ENCODE measurements at regions not wholly inside any gene's neighbourhood (a gene's known extent, or its start where the extent isn't known, plus 50 kb on each side); places are given as distances from the start of the nearest gene placed in this dataset.

- DNase-seq, result no peak
Observed at GRCh38 chr1:5563861-5564577, 428.2 kb downstream of the NPHP4 start.

GRCh38 chr1:5562769-5563168 is 429.5 kb downstream of the NPHP4 start:
- DNase-seq, result no peak

GRCh38 chr1:5562331-5562730 is 429.9 kb downstream of the NPHP4 start:
- no peak for DNase-seq

GRCh38 chr1:5559078-5559477 is 433.1 kb downstream of the NPHP4 start:
- DNase-seq, result no peak

DNA sequence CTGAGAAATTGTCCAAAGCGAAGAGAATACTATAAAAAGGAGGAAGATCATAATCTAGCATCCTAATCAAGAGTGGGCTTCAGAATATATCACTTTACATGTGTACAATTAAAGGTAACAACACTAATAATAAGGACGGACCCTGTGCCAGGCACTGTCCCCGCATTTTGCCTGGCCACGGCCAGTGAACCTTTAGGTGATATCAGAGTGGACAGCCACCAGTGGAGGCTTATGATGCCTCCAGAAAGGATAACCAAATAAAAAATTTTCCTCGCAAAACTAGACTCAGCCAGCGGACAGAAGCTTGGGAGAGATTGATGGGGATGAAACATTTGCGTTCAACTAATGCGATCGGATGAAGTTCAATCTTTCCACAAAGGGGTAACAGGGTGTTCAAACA is 436.4 kb downstream of the NPHP4 start:
- DNase-seq, result no peak

DNA sequence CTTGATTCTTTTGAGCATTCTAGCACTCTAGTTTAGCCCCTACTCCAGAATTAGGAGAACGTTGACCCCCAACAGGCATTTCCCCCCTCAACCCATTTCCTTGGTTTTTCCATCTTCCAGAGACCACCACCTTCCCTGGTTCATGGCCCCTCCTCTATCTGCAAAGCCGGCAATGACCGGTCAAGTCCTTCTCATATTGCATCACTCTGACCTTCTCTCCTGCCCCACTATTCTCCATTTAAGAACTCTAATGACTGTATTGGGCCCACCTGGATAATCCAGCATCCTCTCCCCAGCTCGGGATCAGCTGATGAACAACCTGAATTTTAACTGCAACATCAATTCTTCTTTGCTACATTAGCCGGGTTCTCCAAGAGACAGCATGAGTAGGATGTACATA is 437.4 kb downstream of the NPHP4 start:
- no peak for DNase-seq

GRCh38 chr1:5554111-5554510 is 438.1 kb downstream of the NPHP4 start:
- no peak for DNase-seq

DNA sequence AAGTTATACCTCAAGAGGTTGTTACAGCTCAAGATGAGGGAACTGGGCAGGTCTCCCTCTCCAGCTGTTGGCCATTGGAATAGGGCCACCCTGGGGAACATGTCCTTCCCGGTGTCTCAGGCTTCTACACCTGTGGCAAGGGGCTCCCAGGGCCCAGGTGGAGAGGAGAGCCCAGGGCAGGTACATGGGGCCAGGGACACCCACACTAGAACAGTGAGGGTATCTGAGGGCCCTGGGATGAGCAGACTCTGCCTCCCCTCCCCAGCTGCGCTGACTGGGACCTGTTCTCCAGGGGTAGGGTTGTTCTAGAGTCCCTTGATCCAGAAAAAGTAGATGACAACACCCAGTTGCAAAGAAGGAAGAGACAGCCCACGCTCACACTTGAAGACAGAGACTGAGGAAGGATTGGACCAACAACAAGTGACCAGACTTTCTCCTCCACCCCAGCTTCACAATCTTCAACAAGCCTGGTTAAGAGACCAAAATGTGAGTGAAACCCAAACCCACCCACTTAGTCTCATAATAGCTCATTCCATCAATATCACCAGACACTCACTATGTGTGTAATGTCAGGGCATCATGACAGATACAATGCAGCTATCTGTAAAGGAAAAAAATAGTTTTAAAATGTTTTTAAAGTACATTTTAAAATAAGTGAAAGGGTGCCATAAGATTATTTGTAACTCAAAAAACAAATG is 439.3 kb downstream of the NPHP4 start:
- no peak for DNase-seq

GRCh38 chr1:5551274-5551975 is 440.8 kb downstream of the NPHP4 start:
- no peak for DNase-seq

DNA sequence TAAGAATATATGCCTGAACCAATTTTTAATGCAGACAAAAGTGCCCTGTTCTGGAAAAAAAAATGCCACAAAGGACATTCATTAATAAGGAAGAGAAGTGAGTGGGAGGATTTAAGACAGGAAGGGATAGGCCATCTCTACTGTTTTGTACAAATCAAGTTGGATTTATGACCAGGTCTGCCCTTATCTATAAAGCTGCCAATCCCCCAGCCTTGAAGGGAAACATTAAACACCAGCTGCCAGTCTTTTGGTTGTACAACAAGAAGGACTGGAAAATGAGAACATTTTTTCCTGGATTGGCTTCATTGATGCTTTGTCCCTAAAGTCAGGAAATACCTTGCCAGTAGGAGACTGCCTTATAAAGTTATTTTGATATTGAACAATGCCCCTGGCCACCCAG is 444.0 kb downstream of the NPHP4 start:
- no peak for DNase-seq

GRCh38 chr1:5543235-5543634 is 449.0 kb downstream of the NPHP4 start:
- no peak for DNase-seq

GRCh38 chr1:5532811-5533210 is 459.4 kb downstream of the NPHP4 start:
- no peak for DNase-seq

DNA sequence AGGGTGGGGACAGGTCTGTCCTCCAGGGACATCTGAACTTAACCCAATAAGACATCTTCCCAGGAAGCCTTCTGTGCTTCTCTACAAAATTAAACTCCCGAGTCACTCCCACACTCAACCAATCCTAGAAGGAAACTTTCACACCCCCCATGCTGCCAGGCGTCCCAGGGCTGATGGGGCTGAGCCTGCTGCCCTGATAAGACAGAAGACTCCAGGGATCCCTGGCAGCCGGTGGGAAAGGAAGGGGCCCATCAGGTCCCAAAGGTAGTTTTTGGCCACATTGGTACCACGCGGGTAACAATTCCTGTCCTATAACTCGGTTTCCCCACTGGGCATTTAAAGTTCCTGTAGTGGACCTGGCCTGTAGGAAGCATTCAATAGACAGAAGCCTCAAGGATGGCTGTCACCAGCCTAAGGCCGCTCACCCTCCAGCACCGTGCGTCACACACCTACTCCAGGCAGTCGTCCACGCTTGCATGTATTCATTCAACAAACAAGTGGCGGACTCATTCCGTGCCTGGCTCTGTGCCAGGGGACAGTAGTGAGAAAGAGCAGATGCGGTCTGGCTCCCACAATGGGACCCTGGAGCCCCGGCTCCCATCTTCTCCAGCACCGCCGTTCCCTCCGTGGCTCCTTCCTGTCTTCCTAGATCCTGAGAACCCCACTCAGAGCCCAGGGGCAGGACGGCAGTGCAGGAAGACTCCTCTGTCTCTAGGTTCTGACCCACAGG is 465.2 kb downstream of the NPHP4 start:
- DNase-seq, result no peak

DNA sequence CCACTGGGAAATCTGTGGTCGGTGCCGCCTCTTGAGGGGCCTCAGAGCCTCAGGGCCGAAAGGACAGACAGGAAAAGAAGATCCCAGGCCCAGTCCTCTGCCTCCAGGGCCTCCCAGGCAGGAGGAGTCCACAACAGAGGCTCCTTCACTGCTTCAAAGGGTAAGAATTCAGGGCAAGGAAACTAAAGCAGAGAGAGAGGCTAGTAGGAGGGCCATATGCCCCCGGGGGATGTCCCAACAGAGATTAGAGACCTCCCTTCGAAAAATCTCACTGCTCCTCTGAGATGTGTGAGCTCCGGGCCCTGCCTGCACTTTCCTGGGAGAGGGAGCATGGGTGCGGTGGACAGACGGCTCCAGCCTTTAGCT is 465.9 kb downstream of the NPHP4 start:
- DNase-seq, result no peak

GRCh38 chr1:5525597-5526384 is 466.4 kb downstream of the NPHP4 start:
- no peak for DNase-seq

GRCh38 chr1:5522531-5523145 is 469.6 kb downstream of the NPHP4 start:
- no peak for DNase-seq

DNA sequence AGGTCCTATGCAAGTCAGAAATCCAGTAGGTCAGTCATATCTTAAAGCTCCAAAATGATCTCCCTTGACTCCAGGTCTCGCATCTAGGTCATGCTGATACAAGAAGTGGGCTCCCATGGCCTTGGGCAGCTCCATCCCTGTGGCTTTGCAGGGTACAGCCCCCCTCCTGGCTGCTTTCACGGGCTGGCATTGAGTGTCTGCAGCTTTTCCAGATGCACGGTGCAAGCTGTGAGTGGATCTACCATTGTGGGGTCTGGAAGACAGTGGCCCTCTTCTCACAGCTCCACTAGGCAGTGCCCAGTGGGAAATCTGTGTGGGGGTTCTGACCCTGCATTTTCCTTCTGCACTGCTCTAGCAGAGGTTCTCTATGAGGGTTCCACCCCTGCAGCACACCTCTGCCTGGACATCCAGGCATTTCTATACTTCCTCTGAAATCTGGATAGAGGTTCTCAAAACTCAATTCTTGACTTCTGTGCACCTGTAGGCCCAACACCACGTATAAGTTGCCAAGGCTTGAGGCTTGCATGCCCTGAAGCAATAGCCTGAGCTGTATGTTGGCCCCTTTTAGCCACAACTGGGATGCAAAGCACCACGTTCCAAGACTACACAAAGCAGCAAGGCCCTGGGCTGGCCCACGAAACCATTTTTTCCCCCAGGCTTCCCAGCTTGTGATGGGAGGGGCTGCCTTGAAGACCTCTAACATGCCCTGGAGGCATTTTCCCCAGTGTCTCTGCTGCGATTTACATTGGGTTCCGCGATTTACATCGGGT is 472.7 kb downstream of the NPHP4 start:
- no peak for DNase-seq

- no peak for DNase-seq
Observed at GRCh38 chr1:5516756-5517155, 475.5 kb downstream of the NPHP4 start.

DNA sequence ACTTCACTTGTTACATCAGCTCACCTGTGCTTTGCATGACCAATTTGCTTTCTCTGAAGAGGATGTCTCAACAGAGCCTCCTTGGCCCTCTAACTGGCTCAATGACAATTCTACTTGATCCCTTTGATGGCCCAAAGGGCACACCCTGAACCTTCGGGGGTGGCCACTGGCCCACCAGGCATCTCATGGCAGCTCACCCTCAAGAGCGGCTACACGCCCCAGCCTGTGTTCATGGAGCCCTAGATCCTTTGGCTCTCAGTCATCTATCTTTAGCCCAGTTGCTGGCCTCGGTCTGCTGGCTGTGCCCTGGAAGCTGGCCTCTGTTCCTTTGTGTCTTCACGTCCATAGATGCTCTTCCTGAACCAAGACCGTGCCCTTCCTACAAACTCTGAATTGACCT is 476.7 kb downstream of the NPHP4 start:
- no peak for DNase-seq

DNA sequence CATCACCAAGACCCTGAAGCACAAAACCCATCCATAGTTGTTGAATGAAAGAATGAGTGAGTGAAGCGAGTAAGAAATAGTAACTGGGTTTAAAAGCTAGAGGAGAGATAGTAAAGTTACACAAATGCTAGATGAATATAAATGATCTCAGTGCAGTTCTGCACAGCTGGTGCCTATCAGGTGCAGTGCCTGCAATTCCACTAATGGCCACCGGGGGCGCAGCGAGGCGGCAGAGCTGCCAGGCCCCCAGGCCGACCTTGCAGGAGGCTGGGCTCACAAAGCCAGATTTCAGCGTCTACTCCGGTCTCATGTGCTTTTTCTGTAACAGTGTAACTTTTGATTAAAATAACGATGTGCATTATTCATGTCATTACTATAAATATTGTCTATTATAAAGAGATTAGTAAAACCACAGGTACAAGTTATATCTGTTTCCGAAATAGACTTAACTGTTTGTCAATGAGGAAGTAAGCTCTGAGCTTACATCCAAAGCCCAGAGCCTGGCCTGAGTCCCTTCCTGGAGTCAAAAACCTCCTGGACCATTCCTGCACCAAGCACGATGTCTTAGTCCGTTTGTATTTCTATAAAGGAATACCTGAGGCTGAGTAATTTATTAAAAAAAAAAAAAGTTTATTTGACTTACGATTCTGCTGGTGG is 477.6 kb downstream of the NPHP4 start:
- DNase-seq, result peak; percentile 70

All from femur (tissue), 1 donor.